ENCODE measurements at regions not wholly inside any gene's neighbourhood (a gene's known extent, or its start where the extent isn't known, plus 50 kb on each side); places are given as distances from the start of the nearest gene placed in this dataset.

- no peak for DNase-seq (ENCODE audit: low read depth, low spot score)
- H3K9me3 ChIP-seq (ENCODE audit: low read depth, low read length), result no peaks in the 10 kb centered on the region
- TF ChIP-seq EZH2 (IDR thresholded peaks at IDR 0.05), result no peak
- no peak for TF ChIP-seq FOXP2 (optimal IDR thresholded peaks at IDR 0.05; ENCODE audit: control extremely low read depth, extremely low read length, insufficient read depth)
- no peak for TF ChIP-seq POLR2AphosphoS5 (IDR thresholded peaks at IDR 0.05; ENCODE audit: borderline replicate concordance, low read depth, low read length)
- H3K36me3 ChIP-seq (ENCODE audit: insufficient read depth, low read length), result no peaks in the 10 kb centered on the region
- no peak overlapping the region for H3K9ac ChIP-seq (ENCODE audit: insufficient read length)
- no peak overlapping the region for H3K27ac ChIP-seq
- no peak overlapping the region for H3K4me3 ChIP-seq
Observed at GRCh38 chr1:188424176-188424575, 1595.4 kb downstream of the PLA2G4A start.

GRCh38 chr1:188425687-188426086, 1596.9 kb downstream of the PLA2G4A start:
- H3K9me3 ChIP-seq (ENCODE audit: low read depth, low read length), result no peaks in the 10 kb centered on the region
- no peak overlapping the region for H3K4me3 ChIP-seq
- no peaks in the 10 kb centered on the region for H3K36me3 ChIP-seq (ENCODE audit: insufficient read depth, low read length)
- DNase-seq (ENCODE audit: low read depth, low spot score), result no peak
- no peak overlapping the region for H3K9ac ChIP-seq (ENCODE audit: insufficient read length)
- TF ChIP-seq FOXP2 (optimal IDR thresholded peaks at IDR 0.05; ENCODE audit: control extremely low read depth, extremely low read length, insufficient read depth) (no peak), POLR2AphosphoS5 (IDR thresholded peaks at IDR 0.05; ENCODE audit: borderline replicate concordance, low read depth, low read length) (no peak), EZH2 (IDR thresholded peaks at IDR 0.05) (no peak)
- H3K27ac ChIP-seq, result no peak overlapping the region

- H3K9me3 ChIP-seq (ENCODE audit: low read depth, low read length), result no peaks in the 10 kb centered on the region
- TF ChIP-seq EZH2 (IDR thresholded peaks at IDR 0.05) (no peak), FOXP2 (optimal IDR thresholded peaks at IDR 0.05; ENCODE audit: control extremely low read depth, extremely low read length, insufficient read depth) (no peak), POLR2AphosphoS5 (IDR thresholded peaks at IDR 0.05; ENCODE audit: borderline replicate concordance, low read depth, low read length) (no peak)
- H3K27ac ChIP-seq, result peak overlapping the region; percentile 40; the same call in 1 of the 2 replicates
- H3K9ac ChIP-seq (ENCODE audit: insufficient read length), result no peak overlapping the region
- no peaks in the 10 kb centered on the region for H3K36me3 ChIP-seq (ENCODE audit: insufficient read depth, low read length)
- DNase-seq (ENCODE audit: low read depth, low spot score), result peak; percentile 18
- no peak overlapping the region for H3K4me3 ChIP-seq
Observed at GRCh38 chr1:188426561-188426960, 1597.8 kb downstream of the PLA2G4A start.

GRCh38 chr1:188427642-188428041, 1598.9 kb downstream of the PLA2G4A start:
- Histone ChIP-seq H3K9ac (ENCODE audit: insufficient read length) (no peak overlapping the region), H3K9me3 (ENCODE audit: low read depth, low read length) (no peaks in the 10 kb centered on the region), H3K27ac (no peak overlapping the region), H3K4me3 (no peak overlapping the region), H3K36me3 (ENCODE audit: insufficient read depth, low read length) (no peaks in the 10 kb centered on the region)
- TF ChIP-seq FOXP2 (optimal IDR thresholded peaks at IDR 0.05; ENCODE audit: control extremely low read depth, extremely low read length, insufficient read depth) (no peak), POLR2AphosphoS5 (IDR thresholded peaks at IDR 0.05; ENCODE audit: borderline replicate concordance, low read depth, low read length) (no peak), EZH2 (IDR thresholded peaks at IDR 0.05) (no peak)
- no peak for DNase-seq (ENCODE audit: low read depth, low spot score)

- no peaks in the 10 kb centered on the region for H3K9me3 ChIP-seq (ENCODE audit: low read depth, low read length)
- no peaks in the 10 kb centered on the region for H3K36me3 ChIP-seq (ENCODE audit: insufficient read depth, low read length)
- no peak overlapping the region for H3K4me3 ChIP-seq
- H3K27ac ChIP-seq, result no peak overlapping the region
- DNase-seq (ENCODE audit: low read depth, low spot score), result no peak
- no peak overlapping the region for H3K9ac ChIP-seq (ENCODE audit: insufficient read length)
- TF ChIP-seq FOXP2 (optimal IDR thresholded peaks at IDR 0.05; ENCODE audit: control extremely low read depth, extremely low read length, insufficient read depth), result no peak
- no peak for TF ChIP-seq POLR2AphosphoS5 (IDR thresholded peaks at IDR 0.05; ENCODE audit: borderline replicate concordance, low read depth, low read length)
- no peak for TF ChIP-seq EZH2 (IDR thresholded peaks at IDR 0.05)
Observed at GRCh38 chr1:188429386-188429785, 1600.6 kb downstream of the PLA2G4A start.

GRCh38 chr1:188432427-188432826, 1603.7 kb downstream of the PLA2G4A start:
- no peaks in the 10 kb centered on the region for H3K36me3 ChIP-seq (ENCODE audit: insufficient read depth, low read length)

GRCh38 chr1:188433425-188433824, 1604.7 kb downstream of the PLA2G4A start:
- no peaks in the 10 kb centered on the region for H3K9me3 ChIP-seq (ENCODE audit: low read depth, low read length)
- TF ChIP-seq EZH2 (IDR thresholded peaks at IDR 0.05) (no peak), FOXP2 (optimal IDR thresholded peaks at IDR 0.05; ENCODE audit: control extremely low read depth, extremely low read length, insufficient read depth) (no peak), POLR2AphosphoS5 (IDR thresholded peaks at IDR 0.05; ENCODE audit: borderline replicate concordance, low read depth, low read length) (no peak)
- H3K36me3 ChIP-seq (ENCODE audit: insufficient read depth, low read length), result no peaks in the 10 kb centered on the region
- H3K4me3 ChIP-seq, result no peak overlapping the region
- no peak overlapping the region for H3K9ac ChIP-seq (ENCODE audit: insufficient read length)
- DNase-seq (ENCODE audit: low read depth, low spot score), result no peak
- no peak overlapping the region for H3K27ac ChIP-seq

More at GRCh38 chr1:188432427-188432826, 1603.7 kb downstream of the PLA2G4A start:
- no peak overlapping the region for H3K9ac ChIP-seq (ENCODE audit: insufficient read length)
- H3K27ac ChIP-seq, result no peak overlapping the region
- no peak overlapping the region for H3K4me3 ChIP-seq
- H3K9me3 ChIP-seq (ENCODE audit: low read depth, low read length), result no peaks in the 10 kb centered on the region
- DNase-seq (ENCODE audit: low read depth, low spot score), result no peak
- TF ChIP-seq FOXP2 (optimal IDR thresholded peaks at IDR 0.05; ENCODE audit: control extremely low read depth, extremely low read length, insufficient read depth) (no peak), EZH2 (IDR thresholded peaks at IDR 0.05) (no peak), POLR2AphosphoS5 (IDR thresholded peaks at IDR 0.05; ENCODE audit: borderline replicate concordance, low read depth, low read length) (no peak)

GRCh38 chr1:188444526-188444925, 1615.8 kb downstream of the PLA2G4A start:
- no peaks in the 10 kb centered on the region for H3K9me3 ChIP-seq (ENCODE audit: low read depth, low read length)
- H3K9ac ChIP-seq (ENCODE audit: insufficient read length), result no peak overlapping the region
- TF ChIP-seq POLR2AphosphoS5 (IDR thresholded peaks at IDR 0.05; ENCODE audit: borderline replicate concordance, low read depth, low read length) (no peak), FOXP2 (optimal IDR thresholded peaks at IDR 0.05; ENCODE audit: control extremely low read depth, extremely low read length, insufficient read depth) (no peak), EZH2 (IDR thresholded peaks at IDR 0.05) (no peak)
- H3K27ac ChIP-seq, result no peak overlapping the region
- no peak overlapping the region for H3K4me3 ChIP-seq
- no peaks in the 10 kb centered on the region for H3K36me3 ChIP-seq (ENCODE audit: insufficient read depth, low read length)
- DNase-seq (ENCODE audit: low read depth, low spot score), result no peak

GRCh38 chr1:188462837-188463236, 1634.1 kb downstream of the PLA2G4A start:
- Histone ChIP-seq H3K9me3 (ENCODE audit: low read depth, low read length) (no peaks in the 10 kb centered on the region), H3K9ac (ENCODE audit: insufficient read length) (no peak overlapping the region), H3K4me3 (no peak overlapping the region), H3K27ac (peak overlapping the region; percentile 32; the same call in 1 of the 2 replicates), H3K36me3 (ENCODE audit: insufficient read depth, low read length) (no peaks in the 10 kb centered on the region)
- no peak for DNase-seq (ENCODE audit: low read depth, low spot score)
- no peak for TF ChIP-seq POLR2AphosphoS5 (IDR thresholded peaks at IDR 0.05; ENCODE audit: borderline replicate concordance, low read depth, low read length)
- no peak for TF ChIP-seq FOXP2 (optimal IDR thresholded peaks at IDR 0.05; ENCODE audit: control extremely low read depth, extremely low read length, insufficient read depth)
- TF ChIP-seq EZH2 (IDR thresholded peaks at IDR 0.05), result no peak

Measured in SK-N-MC (cell line).